ENCODE measurements at regions not wholly inside any gene's neighbourhood (a gene's known extent, or its start where the extent isn't known, plus 50 kb on each side); places are given as distances from the start of the nearest gene placed in this dataset.

GRCh38 chr15:47401427-47401826 is 315.9 kb upstream of the SEMA6D start:
- no peaks in the 10 kb centered on the region for H3K36me3 ChIP-seq (ENCODE audit: control insufficient read depth, insufficient read depth, low read length)
- POLR2A ChIA-PET = no interaction called here
- no peaks in the 10 kb centered on the region for H3K4me1 ChIP-seq (ENCODE audit: control insufficient read depth, insufficient read depth, low read length)
- H3K27me3 ChIP-seq (ENCODE audit: control insufficient read depth, insufficient read depth, low read length) = no peaks in the 10 kb centered on the region
- H3K4me3 ChIP-seq (ENCODE audit: low read depth in 2 of 2, low read length in 2 of 2) = no peak overlapping the region
- DNase-seq (ENCODE audit: low read depth, low spot score) = no peak
- CTCF ChIA-PET = no interaction called here
- no peak for TF ChIP-seq CTCF (IDR thresholded peaks at IDR 0.05)
- TF ChIP-seq SIN3A (IDR thresholded peaks at IDR 0.05; ENCODE audit: borderline replicate concordance, insufficient read depth, low read depth, low read length) = no peak
- TF ChIP-seq REST (IDR thresholded peaks at IDR 0.05; ENCODE audit: insufficient read depth in 1 of 2, low read depth in 2 of 2, low read length in 1 of 2) = no peak
- TF ChIP-seq TCF7L2 (IDR thresholded peaks at IDR 0.05; ENCODE audit: low read depth, low read length) = no peak
- no peak for TF ChIP-seq POLR2AphosphoS5 (IDR thresholded peaks at IDR 0.05; ENCODE audit: low read depth, low read length)
- H3K27ac ChIP-seq (ENCODE audit: low read length) = no peak overlapping the region
- H3K9me3 ChIP-seq (ENCODE audit: control insufficient read depth, insufficient read depth, low read depth, low read length) = no peaks in the 10 kb centered on the region; the same call in 1 of the 2 replicates
- intact Hi-C loops (cut with micrococcal nuclease; ENCODE audit: unreplicated experiment) (no loop called here), in situ Hi-C loops (cut with HindIII; ENCODE audit: low pct_unique_long_range_greater_than_20kb, low sequenced_read_pairs) (no loop called here)
- no TSS peak for BruUV-seq (replicated peaks)
- no peak for ATAC-seq

DNA sequence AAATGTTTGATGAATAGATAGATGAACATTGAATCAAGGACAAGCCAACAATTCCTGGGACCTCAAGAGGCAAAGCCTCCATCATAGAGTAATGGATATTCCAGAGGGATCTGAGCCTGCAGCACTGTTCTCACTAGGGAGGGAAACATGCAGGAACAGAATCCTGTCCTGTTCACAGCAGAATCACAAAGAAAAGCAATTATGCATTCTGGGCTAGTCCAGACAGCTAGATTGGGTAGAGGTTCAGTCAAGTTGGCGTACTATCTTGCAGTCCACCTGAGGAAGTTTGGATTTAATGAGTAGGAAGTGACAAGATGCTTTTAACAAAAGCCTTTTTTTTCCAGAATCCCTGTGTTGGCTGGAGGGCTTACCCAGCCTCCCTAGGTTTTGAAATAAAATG is 314.5 kb upstream of the SEMA6D start:
- Histone ChIP-seq H3K27me3 (ENCODE audit: control insufficient read depth, insufficient read depth, low read length) (no peaks in the 10 kb centered on the region), H3K4me1 (ENCODE audit: control insufficient read depth, insufficient read depth, low read length) (no peaks in the 10 kb centered on the region), H3K36me3 (ENCODE audit: control insufficient read depth, insufficient read depth, low read length) (no peaks in the 10 kb centered on the region), H3K9me3 (ENCODE audit: control insufficient read depth, insufficient read depth, low read depth, low read length) (no peaks in the 10 kb centered on the region; the same call in 1 of the 2 replicates), H3K27ac (ENCODE audit: low read length) (no peak overlapping the region), H3K4me3 (ENCODE audit: low read depth in 2 of 2, low read length in 2 of 2) (no peak overlapping the region)
- TF ChIP-seq SIN3A (IDR thresholded peaks at IDR 0.05; ENCODE audit: borderline replicate concordance, insufficient read depth, low read depth, low read length) (no peak), CTCF (IDR thresholded peaks at IDR 0.05) (no peak), REST (IDR thresholded peaks at IDR 0.05; ENCODE audit: insufficient read depth in 1 of 2, low read depth in 2 of 2, low read length in 1 of 2) (no peak), TCF7L2 (IDR thresholded peaks at IDR 0.05; ENCODE audit: low read depth, low read length) (no peak), POLR2AphosphoS5 (IDR thresholded peaks at IDR 0.05; ENCODE audit: low read depth, low read length) (no peak)
- DNase-seq (ENCODE audit: low read depth, low spot score) = no peak
- in situ Hi-C loops (cut with HindIII; ENCODE audit: low pct_unique_long_range_greater_than_20kb, low sequenced_read_pairs) = no loop called here
- POLR2A ChIA-PET = no interaction called here
- BruUV-seq (replicated peaks) = no TSS peak
- intact Hi-C loops (cut with micrococcal nuclease; ENCODE audit: unreplicated experiment) = no loop called here
- no peak for ATAC-seq
- CTCF ChIA-PET = no interaction called here
